Lower leg skin (tissue), 3 donors: ENCODE measurements at regions not wholly inside any gene's neighbourhood (a gene's known extent, or its start where the extent isn't known, plus 50 kb on each side); places are given as distances from the start of the nearest gene placed in this dataset.
"Not testable (repeated sequence)": the region's sequence is repeated elsewhere in the genome, so short reads cannot be mapped to it uniquely, and the experiment has no call there.

Experiments
- DNase-seq, 2 donors: peaks; one replicate each; pipeline ENCODE4 v3.0.0-alpha.2; 2019; ENCODE audit warnings: low spot score in 2 of 2
- H3K4me3 ChIP-seq: fragments of 200-600 bp; sonication (generic); 2 replicates; pipeline ENCODE4 v1.5.1; 2017; ENCODE audit warnings: mild to moderate bottlenecking, low read depth; ENCODE audit not compliant: poor library complexity, severe bottlenecking
- WGBS, 2 donors: methylation state at CpG; one replicate each; pipeline ENCODE4 v1.1.5; 2018; 5-methylcytosine and 5-hydroxymethylcytosine counted together
- intact Hi-C: fragments of 100-400 bp; cut with DNase I; formaldehyde crosslinking; loops from one replicate; pipeline ENCODE4 v1.15.0; 2023; ENCODE audit warnings: low total_unique reads

GRCh38 chr9:66794769-66795168 is 105.8 kb upstream of the ZNF658 start:
- H3K4me3 ChIP-seq, DNase-seq, intact Hi-C loops: not testable (repeated sequence)
- 29 to 36% methylated on average over 1 to 2 of the region's 2 CpGs for whole genome bisulfite sequencing, 2 donors

GRCh38 chr9:66795723-66796503 is 104.6 kb upstream of the ZNF658 start:
- 86% methylated on average over 2 of the region's 3 CpGs for WGBS, 2 donors
- DNase-seq, H3K4me3 ChIP-seq, intact Hi-C loops: not testable (repeated sequence)

GRCh38 chr9:66797905-66798616 is 102.5 kb upstream of the ZNF658 start:
- 52 to 59% methylated on average over 8 of the region's 8 CpGs for WGBS, 2 donors
- DNase-seq, H3K4me3 ChIP-seq, intact Hi-C loops: not testable (repeated sequence)

- intact Hi-C loops, H3K4me3 ChIP-seq, DNase-seq: not testable (repeated sequence)
- WGBS, 2 donors: 60 to 75% methylated on average over 1 of the region's 1 CpG
These were observed 96.9 kb upstream of the ZNF658 start for GRCh38 chr9:66803619-66804018.

GRCh38 chr9:66810247-66810646 is 90.3 kb upstream of the ZNF658 start:
- DNase-seq, intact Hi-C loops, H3K4me3 ChIP-seq: not testable (repeated sequence)

GRCh38 chr9:66812367-66812766 is 88.2 kb upstream of the ZNF658 start:
- DNase-seq, H3K4me3 ChIP-seq, intact Hi-C loops: not testable (repeated sequence)
- WGBS, 2 donors: no CpG with 5 or more reads among the region's 1 CpG

- 83 to 87% methylated on average over 1 of the region's 2 CpGs for WGBS, 2 donors
- DNase-seq, intact Hi-C loops, H3K4me3 ChIP-seq: not testable (repeated sequence)
These were observed 87.6 kb upstream of the ZNF658 start for GRCh38 chr9:66812967-66813366.

- DNase-seq, intact Hi-C loops, H3K4me3 ChIP-seq: not testable (repeated sequence)
- 53 to 64% methylated on average over 3 of the region's 3 CpGs for WGBS, 2 donors
These were observed 86.5 kb upstream of the ZNF658 start for GRCh38 chr9:66814038-66814437.

- H3K4me3 ChIP-seq, DNase-seq, intact Hi-C loops: not testable (repeated sequence)
These were observed 81.0 kb upstream of the ZNF658 start for GRCh38 chr9:66819510-66819909.

- WGBS, 2 donors: 83 to 93% methylated on average over 3 to 5 of the region's 5 CpGs
- intact Hi-C loops, DNase-seq, H3K4me3 ChIP-seq: not testable (repeated sequence)
These were observed 80.4 kb upstream of the ZNF658 start for GRCh38 chr9:66820014-66820660.

- 90 to 93% methylated on average over 6 of the region's 6 CpGs for WGBS, 2 donors
- H3K4me3 ChIP-seq, DNase-seq, intact Hi-C loops: not testable (repeated sequence)
These were observed 76.4 kb upstream of the ZNF658 start for GRCh38 chr9:66824169-66824568.

- intact Hi-C loops, H3K4me3 ChIP-seq, DNase-seq: not testable (repeated sequence)
- 95 to 97% methylated on average over 13 of the region's 13 CpGs for WGBS, 2 donors
These were observed 70.7 kb upstream of the ZNF658 start for GRCh38 chr9:66829853-66830252.

GRCh38 chr9:66830777-66831497 is 69.6 kb upstream of the ZNF658 start:
- WGBS, 2 donors: 98 to 99% methylated on average over 15 to 17 of the region's 34 CpGs
- intact Hi-C loops, DNase-seq, H3K4me3 ChIP-seq: not testable (repeated sequence)

- DNase-seq, intact Hi-C loops, H3K4me3 ChIP-seq: not testable (repeated sequence)
- WGBS, 2 donors: 81 to 92% methylated on average over 5 to 7 of the region's 7 CpGs
These were observed 68.3 kb upstream of the ZNF658 start for GRCh38 chr9:66832222-66832621.
